Karpas-422 (cell line): ENCODE measurements at regions not wholly inside any gene's neighbourhood (a gene's known extent, or its start where the extent isn't known, plus 50 kb on each side); places are given as distances from the start of the nearest gene placed in this dataset.

Source experiments
- DNase-seq: peaks from one replicate; pipeline ENCODE4 v3.0.0-alpha.2; 2015
- H2AFZ ChIP-seq: fragments of 200-600 bp; sonication (generic); 2 replicates; pipeline ENCODE4 v1.6.1; 2014; ENCODE audit warnings: antibody characterized with exemption, low read length, mixed read lengths
- H3K27ac ChIP-seq: fragments of 200-600 bp; sonication (generic); 2 replicates; pipeline ENCODE4 v1.5.1; 2014; ENCODE audit warnings: mild to moderate bottlenecking, low read length, moderate library complexity
- H3K27me3 ChIP-seq: fragments of 200-600 bp; sonication (generic); 2 replicates; pipeline ENCODE4 v1.6.1; 2014; ENCODE audit warnings: low read length, mixed read lengths
- H3K36me3 ChIP-seq: fragments of 200-600 bp; sonication (generic); 2 replicates; pipeline ENCODE4 v1.6.1; 2014; ENCODE audit warnings: low read length, mixed read lengths; ENCODE audit not compliant: insufficient read depth
- H3K4me1 ChIP-seq: fragments of 200-600 bp; sonication (generic); 2 replicates; pipeline ENCODE4 v1.6.1; 2014; ENCODE audit warnings: mild to moderate bottlenecking, low read length, mixed read lengths
- H3K4me2 ChIP-seq: fragments of 200-600 bp; sonication (generic); 2 replicates; pipeline ENCODE4 v1.6.1; 2014; ENCODE audit warnings: low read length, low read depth, mild to moderate bottlenecking; ENCODE audit not compliant: poor library complexity, severe bottlenecking
- H3K4me3 ChIP-seq: fragments of 200-600 bp; sonication (generic); 2 replicates; pipeline ENCODE4 v1.5.1; 2014; ENCODE audit warnings: mild to moderate bottlenecking, antibody characterized with exemption, low read length, mixed read lengths
- H3K79me2 ChIP-seq: fragments of 200-600 bp; sonication (generic); 2 replicates; pipeline ENCODE4 v1.6.1; 2014; ENCODE audit warnings: mild to moderate bottlenecking, low read length, mixed read lengths
- H3K9ac ChIP-seq: fragments of 200-600 bp; sonication (generic); 2 replicates; pipeline ENCODE4 v1.6.0; 2014; ENCODE audit warnings: low read length
- H3K9me2 ChIP-seq: fragments of 200-600 bp; sonication (generic), shearing (Covaris generic); replicated peaks from 2 replicates; pipeline ENCODE4 v1.6.0; 2014; ENCODE audit warnings: mild to moderate bottlenecking, low read length, moderate library complexity; ENCODE audit not compliant: insufficient read depth
- H3K9me3 ChIP-seq: fragments of 300-700, 200-600 bp; sonication (generic); 2 replicates; pipeline ENCODE4 v1.6.1; 2014; ENCODE audit warnings: low read length, mixed read lengths
- H4K20me1 ChIP-seq: fragments of 200-600 bp; sonication (generic); 2 replicates; pipeline ENCODE4 v1.6.1; 2014; ENCODE audit warnings: mild to moderate bottlenecking, antibody characterized with exemption, low read length, low read depth; ENCODE audit not compliant: insufficient read depth

DNA sequence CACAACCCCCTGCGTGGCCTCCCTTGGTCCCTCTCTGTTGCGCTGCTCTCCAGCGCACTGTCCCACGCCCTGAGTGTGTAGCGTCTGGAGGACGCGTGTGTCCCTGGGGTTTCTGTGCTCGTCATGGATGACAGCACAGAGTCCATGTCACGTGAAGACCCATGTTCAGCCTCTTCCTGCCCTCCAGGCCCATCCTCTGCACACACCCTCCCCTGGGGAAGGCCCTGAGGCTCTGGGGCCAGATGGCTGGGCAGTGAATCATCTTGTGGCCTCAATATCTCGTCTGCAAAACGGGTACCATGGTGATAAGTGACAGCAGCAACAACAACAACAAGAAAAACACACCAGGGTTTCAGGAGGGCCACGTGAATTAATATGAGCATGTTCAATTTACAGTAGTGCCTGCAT, 71.5 kb upstream of the ARHGEF7 start:
- H3K4me1 ChIP-seq = peaks cover 11% of the 10 kb centered on the region
- no peaks in the 10 kb centered on the region for H4K20me1 ChIP-seq
- H3K27me3 ChIP-seq = no peaks in the 10 kb centered on the region
- no peaks in the 10 kb centered on the region for H3K9me2 ChIP-seq
- H3K79me2 ChIP-seq = no peaks in the 10 kb centered on the region
- no peak overlapping the region for H3K9ac ChIP-seq
- no peak overlapping the region for H3K27ac ChIP-seq
- H3K9me3 ChIP-seq = no peaks in the 10 kb centered on the region
- H3K4me2 ChIP-seq = no peak overlapping the region
- DNase-seq = no peak
- no peaks in the 10 kb centered on the region for H3K36me3 ChIP-seq
- no peak overlapping the region for H3K4me3 ChIP-seq
- no peak overlapping the region for H2AFZ ChIP-seq

DNA sequence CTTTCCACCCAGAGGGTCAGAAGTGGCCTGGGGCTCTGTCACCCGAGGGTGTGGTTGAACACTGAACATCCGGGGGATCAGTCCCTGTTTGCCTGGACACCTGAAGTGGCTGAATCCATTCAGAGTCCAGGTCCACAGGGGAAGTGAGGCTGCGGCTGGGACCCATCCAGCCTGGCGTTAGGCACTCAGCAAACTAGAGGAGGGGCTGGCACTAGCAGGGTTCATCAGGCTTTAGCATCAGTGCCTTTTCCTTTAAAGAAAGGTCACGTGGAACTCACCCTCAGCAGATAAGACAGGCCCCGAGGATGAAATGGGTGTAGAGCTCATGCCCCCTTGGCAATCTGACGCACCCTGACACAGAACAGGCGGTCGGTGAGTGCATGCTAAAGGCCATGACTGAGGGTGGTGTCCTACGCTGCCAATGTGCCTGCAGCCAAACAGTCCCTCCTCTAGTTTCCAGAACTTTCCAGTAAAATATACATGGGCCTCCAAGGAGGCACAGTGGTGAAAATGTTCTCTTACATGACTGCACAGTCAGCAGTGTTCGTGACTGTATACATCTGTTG, 72.4 kb upstream of the ARHGEF7 start:
- no peaks in the 10 kb centered on the region for H3K9me2 ChIP-seq
- H3K4me1 ChIP-seq = peaks cover 11% of the 10 kb centered on the region
- no peaks in the 10 kb centered on the region for H4K20me1 ChIP-seq
- H2AFZ ChIP-seq = no peak overlapping the region
- no peak overlapping the region for H3K9ac ChIP-seq
- DNase-seq = no peak
- no peak overlapping the region for H3K4me3 ChIP-seq
- H3K9me3 ChIP-seq = no peaks in the 10 kb centered on the region
- no peaks in the 10 kb centered on the region for H3K27me3 ChIP-seq
- no peaks in the 10 kb centered on the region for H3K79me2 ChIP-seq
- H3K36me3 ChIP-seq = no peaks in the 10 kb centered on the region
- H3K27ac ChIP-seq = no peak overlapping the region
- no peak overlapping the region for H3K4me2 ChIP-seq

DNA sequence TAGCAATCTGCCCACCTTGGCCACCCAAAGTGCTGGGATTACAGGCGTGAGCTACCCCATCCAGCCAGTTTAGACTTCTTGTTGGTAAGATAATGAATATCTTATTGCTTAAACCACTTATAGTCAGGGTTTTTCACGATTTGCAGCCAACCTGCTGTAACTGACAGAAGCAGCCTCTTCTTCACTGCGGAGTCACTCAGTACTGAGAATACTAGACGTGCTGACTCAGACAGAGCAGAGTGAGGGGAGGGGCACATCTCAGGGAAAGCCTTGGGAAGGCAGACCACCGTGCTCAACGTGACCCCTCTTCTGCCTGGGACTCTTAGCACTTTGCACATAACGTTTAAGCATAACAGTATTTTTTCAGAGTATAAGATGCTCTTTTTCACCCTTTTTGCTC, 74.3 kb upstream of the ARHGEF7 start:
- no peaks in the 10 kb centered on the region for H3K27me3 ChIP-seq
- H3K9me3 ChIP-seq = no peaks in the 10 kb centered on the region
- no peaks in the 10 kb centered on the region for H3K4me1 ChIP-seq
- no peaks in the 10 kb centered on the region for H4K20me1 ChIP-seq
- no peaks in the 10 kb centered on the region for H3K9me2 ChIP-seq
- no peak for DNase-seq
- no peak overlapping the region for H3K9ac ChIP-seq
- H3K4me3 ChIP-seq = no peak overlapping the region
- H3K4me2 ChIP-seq = no peak overlapping the region
- no peak overlapping the region for H2AFZ ChIP-seq
- no peaks in the 10 kb centered on the region for H3K79me2 ChIP-seq
- H3K27ac ChIP-seq = no peak overlapping the region
- H3K36me3 ChIP-seq = no peaks in the 10 kb centered on the region

DNA sequence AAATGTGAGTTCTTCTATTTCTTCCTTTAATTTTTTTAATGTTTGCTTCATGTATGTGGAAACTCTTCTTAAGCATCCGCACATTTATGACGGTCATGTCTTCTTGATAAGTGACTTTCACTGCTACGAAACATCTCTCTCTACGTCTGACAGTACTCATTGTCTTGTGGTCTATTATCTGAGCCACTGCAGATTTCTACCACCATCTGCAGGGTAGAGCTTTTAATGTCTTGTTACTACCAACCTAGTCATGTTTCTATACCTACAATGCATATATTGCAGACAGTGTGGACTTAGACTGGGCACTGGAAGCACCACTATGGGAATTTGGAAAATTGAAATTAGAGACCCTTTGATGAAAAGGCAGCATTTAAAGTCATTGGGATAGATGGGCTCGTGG, 75.4 kb upstream of the ARHGEF7 start:
- DNase-seq = no peak
- no peak overlapping the region for H3K9ac ChIP-seq
- no peaks in the 10 kb centered on the region for H3K27me3 ChIP-seq
- H3K79me2 ChIP-seq = no peaks in the 10 kb centered on the region
- H3K9me3 ChIP-seq = no peaks in the 10 kb centered on the region
- no peaks in the 10 kb centered on the region for H3K4me1 ChIP-seq
- no peaks in the 10 kb centered on the region for H4K20me1 ChIP-seq
- H3K9me2 ChIP-seq = no peaks in the 10 kb centered on the region
- no peak overlapping the region for H2AFZ ChIP-seq
- H3K4me3 ChIP-seq = no peak overlapping the region
- H3K36me3 ChIP-seq = no peaks in the 10 kb centered on the region
- H3K27ac ChIP-seq = no peak overlapping the region
- H3K4me2 ChIP-seq = no peak overlapping the region

DNA sequence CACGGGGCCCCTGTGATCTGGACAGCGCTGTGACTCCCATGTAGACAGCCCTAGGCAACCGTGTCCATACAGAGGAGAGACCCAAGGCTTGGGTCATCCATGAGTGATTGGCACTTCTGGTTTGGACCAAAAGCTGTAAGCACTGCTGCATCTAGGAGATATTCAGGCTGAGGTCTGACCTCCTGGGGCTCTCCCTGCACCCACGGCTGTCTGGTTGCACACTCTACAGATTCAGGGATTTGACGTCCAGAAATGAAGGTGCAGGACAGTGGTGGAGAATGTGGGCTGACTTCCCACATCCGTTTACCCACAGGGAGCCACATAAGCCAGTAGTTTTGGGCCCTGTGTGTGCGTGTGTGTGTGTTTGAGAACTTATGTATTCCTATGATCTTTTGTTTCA, 76.2 kb upstream of the ARHGEF7 start:
- Histone ChIP-seq H3K4me3 (no peak overlapping the region), H2AFZ (no peak overlapping the region), H3K79me2 (no peaks in the 10 kb centered on the region), H3K9me3 (no peaks in the 10 kb centered on the region), H3K27me3 (no peaks in the 10 kb centered on the region), H3K36me3 (no peaks in the 10 kb centered on the region), H3K4me2 (no peak overlapping the region), H3K4me1 (no peaks in the 10 kb centered on the region), H4K20me1 (no peaks in the 10 kb centered on the region), H3K9ac (no peak overlapping the region), H3K27ac (no peak overlapping the region), H3K9me2 (no peaks in the 10 kb centered on the region)
- DNase-seq = no peak

- no peaks in the 10 kb centered on the region for H4K20me1 ChIP-seq
- no peaks in the 10 kb centered on the region for H3K9me2 ChIP-seq
- H3K4me1 ChIP-seq = no peaks in the 10 kb centered on the region
- H3K27ac ChIP-seq = no peak overlapping the region
- H3K9me3 ChIP-seq = no peaks in the 10 kb centered on the region
- no peak overlapping the region for H3K4me3 ChIP-seq
- no peaks in the 10 kb centered on the region for H3K27me3 ChIP-seq
- no peak for DNase-seq
- no peaks in the 10 kb centered on the region for H3K36me3 ChIP-seq
- H3K79me2 ChIP-seq = no peaks in the 10 kb centered on the region
- H3K9ac ChIP-seq = no peak overlapping the region
- no peak overlapping the region for H3K4me2 ChIP-seq
- no peak overlapping the region for H2AFZ ChIP-seq
Observed at GRCh38 chr13:111037927-111038326, 77.2 kb upstream of the ARHGEF7 start.

- no peak overlapping the region for H2AFZ ChIP-seq
- H3K36me3 ChIP-seq = no peaks in the 10 kb centered on the region
- no peak overlapping the region for H3K4me2 ChIP-seq
- H3K4me3 ChIP-seq = no peak overlapping the region
- no peak overlapping the region for H3K27ac ChIP-seq
- no peaks in the 10 kb centered on the region for H3K4me1 ChIP-seq
- H4K20me1 ChIP-seq = no peaks in the 10 kb centered on the region
- DNase-seq = no peak
- H3K9me2 ChIP-seq = no peaks in the 10 kb centered on the region
- no peak overlapping the region for H3K9ac ChIP-seq
- no peaks in the 10 kb centered on the region for H3K27me3 ChIP-seq
- H3K9me3 ChIP-seq = no peaks in the 10 kb centered on the region
- no peaks in the 10 kb centered on the region for H3K79me2 ChIP-seq
Observed at GRCh38 chr13:111036665-111037064, 78.4 kb upstream of the ARHGEF7 start.

DNA sequence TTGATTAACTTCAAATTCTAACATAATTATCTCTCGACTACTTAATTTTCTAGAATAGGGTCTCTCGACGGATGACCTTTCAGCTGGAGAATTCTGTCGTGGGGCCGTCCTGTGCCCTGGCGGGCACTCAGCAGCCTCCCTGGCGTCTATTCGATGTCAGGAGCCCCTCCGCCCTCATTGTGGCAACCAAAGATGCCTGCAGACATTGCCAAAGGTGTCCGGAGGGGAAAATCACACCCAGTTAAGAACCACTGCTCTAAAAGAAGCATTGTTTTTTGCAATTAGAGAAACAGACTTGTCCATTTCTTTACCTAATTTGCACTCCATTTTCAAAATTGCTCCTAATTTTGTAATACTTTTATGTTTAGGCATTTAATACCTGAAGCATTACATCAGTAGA, 79.2 kb upstream of the ARHGEF7 start:
- H3K79me2 ChIP-seq = no peaks in the 10 kb centered on the region
- no peaks in the 10 kb centered on the region for H3K9me3 ChIP-seq
- no peaks in the 10 kb centered on the region for H3K9me2 ChIP-seq
- H3K9ac ChIP-seq = no peak overlapping the region
- no peaks in the 10 kb centered on the region for H3K27me3 ChIP-seq
- no peaks in the 10 kb centered on the region for H3K36me3 ChIP-seq
- H3K4me2 ChIP-seq = no peak overlapping the region
- no peak for DNase-seq
- no peak overlapping the region for H2AFZ ChIP-seq
- no peaks in the 10 kb centered on the region for H3K4me1 ChIP-seq
- H3K4me3 ChIP-seq = no peak overlapping the region
- H4K20me1 ChIP-seq = no peaks in the 10 kb centered on the region
- H3K27ac ChIP-seq = no peak overlapping the region

- Histone ChIP-seq H3K27me3 (no peaks in the 10 kb centered on the region), H2AFZ (no peak overlapping the region), H3K36me3 (no peaks in the 10 kb centered on the region), H3K9ac (no peak overlapping the region), H3K4me1 (no peaks in the 10 kb centered on the region), H3K27ac (no peak overlapping the region), H3K4me2 (no peak overlapping the region), H3K4me3 (no peak overlapping the region), H4K20me1 (no peaks in the 10 kb centered on the region), H3K79me2 (no peaks in the 10 kb centered on the region), H3K9me2 (no peaks in the 10 kb centered on the region), H3K9me3 (no peaks in the 10 kb centered on the region)
- DNase-seq = no peak
Observed at GRCh38 chr13:111034811-111035210, 80.3 kb upstream of the ARHGEF7 start.
